Heart left ventricle (tissue), 16 donors: ENCODE measurements at regions not wholly inside any gene's neighbourhood (a gene's known extent, or its start where the extent isn't known, plus 50 kb on each side); places are given as distances from the start of the nearest gene placed in this dataset.

Experiments
- ATAC-seq, 4 donors: fragments of 200-7000 bp; cut with Tn5 transposase; one replicate each; pipeline ENCODE4 v1.9.1; 2020 to 2022; ENCODE audit warnings: moderate library complexity in 4 of 4, mild to moderate bottlenecking in 3 of 4, moderate number of reproducible peaks in 1 of 4
- DNase-seq, 5 donors: peaks; one replicate each; pipeline ENCODE4 v3.0.0-alpha.2; 2020
- H3K27ac ChIP-seq, 12 donors: fragments of 200-600 bp; sonication (generic) in 4 of 12; one replicate each; pipeline versions ENCODE4 v1.5.0 to v1.8.0; 2016 to 2022; ENCODE audit warnings: mild to moderate bottlenecking in 2 of 12
- H3K27me3 ChIP-seq, 9 donors: fragments of 200-600 bp; sonication (generic) in 2 of 9; one replicate each; pipeline versions ENCODE4 v1.5.1 to v1.8.0; 2016 to 2022; ENCODE audit warnings: mild to moderate bottlenecking in 3 of 9
- H3K36me3 ChIP-seq, 9 donors: fragments of 200-600 bp; sonication (generic) in 2 of 9; one replicate each; pipeline versions ENCODE4 v1.5.0 to v1.8.0; 2018 to 2022; ENCODE audit warnings: mild to moderate bottlenecking in 2 of 9
- H3K4me1 ChIP-seq, 12 donors: fragments of 200-600 bp; sonication (generic) in 4 of 12; one replicate each; pipeline versions ENCODE4 v1.5.0 to v1.8.0; 2016 to 2022; ENCODE audit warnings: mild to moderate bottlenecking in 3 of 12
- H3K4me3 ChIP-seq, 12 donors: fragments of 200-600 bp; sonication (generic) in 4 of 12; one replicate each; pipeline versions ENCODE4 v1.5.0 to v1.8.0; 2017 to 2022; ENCODE audit warnings: mild to moderate bottlenecking in 9 of 12, moderate library complexity in 4 of 12
- H3K9me3 ChIP-seq, 12 donors: fragments of 200-600 bp; sonication (generic) in 4 of 12; one replicate each; pipeline versions ENCODE4 v1.5.0 to v1.8.0; 2016 to 2022; ENCODE audit warnings: mild to moderate bottlenecking in 1 of 12
- POLR2A ChIP-seq, 2 donors: fragments of 450-650 bp; IDR thresholded peaks; one replicate each; pipeline ENCODE4 v1.6.1; 2017; ENCODE audit warnings: antibody characterized with exemption in 2 of 2, mild to moderate bottlenecking in 2 of 2, moderate library complexity in 2 of 2
- WGBS, 4 donors: extraction: QIAGEN DNeasy Blood & Tissue Kit in 2 of 4; methylation state at CpG; one replicate each; pipeline versions ENCODE4 v1.1.5 to v1.1.7; 2013 to 2018; 5-methylcytosine and 5-hydroxymethylcytosine counted together
- intact Hi-C, 10 donors: fragments of 100-400 bp; cut with DNase I; formaldehyde crosslinking; loops; one replicate each; pipeline versions ENCODE4 v1.11.1 to v1.14.2; 2022
- TF ChIP-seq, protein P1 (sequence below), 12 donors: fragments of 200-600 bp; sonication (generic) in 4 of 12; IDR thresholded peaks; one replicate each; pipeline versions ENCODE4 v1.5.0 to v1.8.0; 2018 to 2022; ENCODE audit warnings: antibody characterized with exemption in 12 of 12, mild to moderate bottlenecking in 5 of 12
- donor health status: ischemic (EF 13 %, LVEDD 7.1; RV severe dilation, severe dysfunction).
- donor health status: healthy with polysubstance abuse.
- donor health status: DM: no; HTN: yes; CAD: no.
- donor health status: DM: no; HTN: no; CAD: no.
- donor health status: ischemic (EF 25% LVEDD 6.9; RV normal size, moderate dysfunction).
- donor health status: ischemic (EF 25% LVEDD 5.7; RV mildly dilated, moderate dysfunction).
- donor health status: healthy.
- donor health status: DM: yes; HTN: yes; CAD: no.
- donor health status: ischemic (EF 35%, LVEDD 5.7; RV mildly dilated, moderate dysfunction).
- donor health status: nonischemic (EF 11% LVEDD 7.7; RV severe dilation, severe dysfunction).
- donor health status: DM: yes; HTN: yes; CAD: no.
- donor health status: PGD.
- donor health status: ischemic (EF 29% LVEDD 5.4; RV normal size, mild dysfunction).
- donor health status: nonischemic (EF 23%, LVEDD 6.1; RV moderate dilation, normal function).

DNA sequence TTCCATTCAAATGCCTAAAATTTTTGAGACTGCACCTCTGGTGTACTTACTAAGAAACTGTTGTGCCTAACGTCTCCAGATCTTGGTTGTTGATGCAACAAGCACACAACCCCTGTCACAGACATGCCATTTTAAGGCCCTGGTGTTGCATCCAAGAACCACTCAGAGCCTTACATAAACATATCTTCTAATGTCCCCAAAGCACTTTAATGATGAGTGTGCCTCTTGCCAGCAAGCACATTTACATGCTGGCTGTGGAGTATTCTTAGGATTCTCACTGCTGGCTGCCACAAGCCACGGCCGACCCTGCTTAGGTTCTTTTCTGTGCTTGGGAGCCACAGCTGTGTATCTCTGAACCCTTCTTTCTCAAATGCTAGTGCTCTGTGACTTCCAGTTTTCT lies 201.4 kb downstream of the ADAMTS15 start:
- H3K36me3 ChIP-seq, result no peaks in the 10 kb centered on the region
- intact Hi-C loops, result loop anchor here in 8 of 10 donors (1.0 to 10.0 kb wide), 13 partner anchors 38 to 202 kb away; partner anchors contain the start of gene ADAMTS15 (in 2 of the 8)
- no peak for DNase-seq
- TF ChIP-seq, protein P1, sequence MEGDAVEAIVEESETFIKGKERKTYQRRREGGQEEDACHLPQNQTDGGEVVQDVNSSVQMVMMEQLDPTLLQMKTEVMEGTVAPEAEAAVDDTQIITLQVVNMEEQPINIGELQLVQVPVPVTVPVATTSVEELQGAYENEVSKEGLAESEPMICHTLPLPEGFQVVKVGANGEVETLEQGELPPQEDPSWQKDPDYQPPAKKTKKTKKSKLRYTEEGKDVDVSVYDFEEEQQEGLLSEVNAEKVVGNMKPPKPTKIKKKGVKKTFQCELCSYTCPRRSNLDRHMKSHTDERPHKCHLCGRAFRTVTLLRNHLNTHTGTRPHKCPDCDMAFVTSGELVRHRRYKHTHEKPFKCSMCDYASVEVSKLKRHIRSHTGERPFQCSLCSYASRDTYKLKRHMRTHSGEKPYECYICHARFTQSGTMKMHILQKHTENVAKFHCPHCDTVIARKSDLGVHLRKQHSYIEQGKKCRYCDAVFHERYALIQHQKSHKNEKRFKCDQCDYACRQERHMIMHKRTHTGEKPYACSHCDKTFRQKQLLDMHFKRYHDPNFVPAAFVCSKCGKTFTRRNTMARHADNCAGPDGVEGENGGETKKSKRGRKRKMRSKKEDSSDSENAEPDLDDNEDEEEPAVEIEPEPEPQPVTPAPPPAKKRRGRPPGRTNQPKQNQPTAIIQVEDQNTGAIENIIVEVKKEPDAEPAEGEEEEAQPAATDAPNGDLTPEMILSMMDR (IDR thresholded peaks at IDR 0.05), result no peak
- TF ChIP-seq POLR2A (IDR thresholded peaks at IDR 0.05), result no peak
- peaks cover 0 to 63% (median 29%) of the 10 kb centered on the region in 12 donors for H3K4me1 ChIP-seq
- peak in 3 of 4 donors; percentile 4 to 10 (median 4) for ATAC-seq
- WGBS, 4 donors, result 47 to 71% (median 58%) methylated on average over 3 of the region's 3 CpGs
- H3K27me3 ChIP-seq, result no peaks in the 10 kb centered on the region
- H3K4me3 ChIP-seq, result no peak overlapping the region
- peak overlapping the region in 11 of 12 donors; percentile 23 to 84 (median 71) for H3K27ac ChIP-seq
- no peaks in the 10 kb centered on the region for H3K9me3 ChIP-seq

DNA sequence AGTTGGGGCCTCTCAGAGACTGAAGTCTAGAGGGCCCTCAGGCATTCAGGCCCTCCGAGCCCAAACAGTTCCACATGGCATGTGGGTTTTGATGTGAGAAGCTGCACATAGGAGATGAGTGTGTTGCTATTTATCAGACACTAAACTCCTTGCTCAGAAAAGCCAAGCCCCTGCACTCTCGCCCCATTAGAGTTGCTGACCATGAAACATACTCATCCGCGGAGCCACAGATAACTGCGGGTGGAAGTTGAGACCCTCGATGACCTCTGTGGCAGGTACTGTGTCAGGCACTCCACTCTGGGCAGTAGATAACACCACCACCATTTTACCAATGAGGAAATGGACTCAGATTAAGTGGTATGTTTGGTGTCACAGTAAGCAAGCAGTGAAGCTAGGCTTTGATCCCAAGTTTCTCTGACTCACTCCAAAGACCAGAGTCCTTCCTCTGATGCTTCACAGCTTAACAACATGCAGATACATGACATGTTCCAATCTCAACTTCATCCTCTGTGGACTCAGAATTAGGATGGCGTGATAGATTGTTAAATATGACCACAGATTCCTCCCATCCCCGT lies 202.1 kb downstream of the ADAMTS15 start:
- peak overlapping the region in 10 of 12 donors; percentile 52 to 84 (median 73) for H3K27ac ChIP-seq
- 82 to 87% (median 83%) methylated on average over 8 of the region's 8 CpGs for WGBS, 4 donors

DNA sequence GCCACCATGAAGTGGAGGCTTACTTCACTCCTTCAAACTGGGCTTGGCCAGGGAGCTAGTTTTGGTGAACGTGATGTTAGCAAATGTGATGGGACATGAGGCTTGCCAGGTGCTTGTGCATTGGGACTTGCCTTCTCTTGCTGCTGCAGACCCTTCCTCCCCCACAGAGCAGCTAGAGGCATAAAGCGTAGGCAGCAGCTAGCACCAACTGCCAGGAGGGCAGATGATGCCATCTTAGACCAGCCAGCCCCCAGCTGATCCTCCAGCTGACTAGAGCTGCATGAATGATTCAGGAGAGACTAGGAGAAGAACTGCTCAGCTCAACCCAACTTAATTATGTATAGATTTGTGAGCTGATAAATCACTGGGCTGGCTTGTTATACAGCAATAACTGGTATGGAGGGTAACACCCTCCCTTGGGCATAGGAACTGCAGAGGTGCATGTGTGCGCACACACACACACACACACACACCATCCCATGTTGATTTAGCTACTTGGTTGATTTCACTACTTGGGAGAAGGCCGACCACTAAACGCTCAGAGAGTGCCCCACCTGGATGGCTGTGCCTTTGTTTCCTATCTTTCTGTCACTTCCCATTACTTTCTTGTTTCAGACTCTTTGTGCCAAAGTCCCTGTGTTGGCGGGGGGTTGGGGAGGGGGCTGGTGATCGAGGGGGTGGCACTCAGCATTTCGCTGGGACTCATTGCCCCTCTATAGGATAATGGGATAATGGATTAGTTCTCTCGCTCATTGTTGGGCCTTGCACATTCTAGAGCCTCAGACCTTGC lies 202.8 kb downstream of the ADAMTS15 start:
- H3K27me3 ChIP-seq, result no peaks in the 10 kb centered on the region
- intact Hi-C loops, result loop anchor here in 6 of 10 donors (2.0 to 10.0 kb wide), 10 partner anchors 76 to 204 kb away; partner anchors contain the start of gene ADAMTS15 (in 2 of the 6)
- peaks cover 0 to 1% (median 0%) of the 10 kb centered on the region in 12 donors for H3K9me3 ChIP-seq
- no peaks in the 10 kb centered on the region for H3K36me3 ChIP-seq
- no peak overlapping the region for H3K27ac ChIP-seq
- H3K4me1 ChIP-seq, result peaks cover 2 to 76% (median 38%) of the 10 kb centered on the region in 12 donors
- H3K4me3 ChIP-seq, result no peak overlapping the region
- no peak for ATAC-seq
- TF ChIP-seq POLR2A (IDR thresholded peaks at IDR 0.05), result no peak
- TF ChIP-seq, protein P1 (IDR thresholded peaks at IDR 0.05), result no peak
- WGBS, 4 donors, result 87 to 96% (median 94%) methylated on average over 9 of the region's 9 CpGs
- no peak for DNase-seq

More for the DNA sequence above, 202.1 kb downstream of the ADAMTS15 start:
- Histone ChIP-seq H3K36me3 (no peaks in the 10 kb centered on the region), H3K4me3 (no peak overlapping the region), H3K4me1 (peaks cover 2 to 70% (median 35%) of the 10 kb centered on the region in 12 donors), H3K27me3 (no peaks in the 10 kb centered on the region), H3K9me3 (no peaks in the 10 kb centered on the region)
- no peak for TF ChIP-seq POLR2A (IDR thresholded peaks at IDR 0.05)
- TF ChIP-seq, protein P1 (IDR thresholded peaks at IDR 0.05), result no peak
- ATAC-seq (no peak), DNase-seq (no peak)
- intact Hi-C loops, result loop anchor here in 7 of 10 donors (1.0 to 10.0 kb wide), 11 partner anchors 77 to 203 kb away; partner anchors contain the start of gene ADAMTS15 (in 2 of the 7)
